Thyroid gland (tissue), 4 donors: ENCODE measurements at regions not wholly inside any gene's neighbourhood (a gene's known extent, or its start where the extent isn't known, plus 50 kb on each side); places are given as distances from the start of the nearest gene placed in this dataset.

Experiments used
- DNase-seq, 2 donors: peaks; one replicate each; pipeline ENCODE4 v3.0.0-alpha.2; 2019
- H3K27ac ChIP-seq, 3 donors: fragments of 200-600 bp; sonication (generic); 1 replicate in 2 of 3; 2 replicates in 1 of 3; pipeline ENCODE4 v1.5.1; 2016 to 2019; ENCODE audit warnings: mild to moderate bottlenecking in 1 of 3, moderate library complexity in 1 of 3
- H3K27me3 ChIP-seq: fragments of 200-600 bp; sonication (generic); one replicate; pipeline ENCODE4 v1.5.1; 2019
- H3K36me3 ChIP-seq, 2 donors: fragments of 200-600 bp; sonication (generic); one replicate each; pipeline ENCODE4 v1.5.1; 2016 to 2019
- H3K4me1 ChIP-seq, 2 donors: fragments of 200-600 bp; sonication (generic); one replicate each; pipeline ENCODE4 v1.5.1; 2017 to 2019
- H3K4me3 ChIP-seq, 3 donors: fragments of 200-600 bp; sonication (generic); replicated peaks in 1 of 3; 1 replicate in 2 of 3; 2 replicates in 1 of 3; pipeline ENCODE4 v1.5.1; 2016; ENCODE audit warnings: mild to moderate bottlenecking in 1 of 3
- H3K9me3 ChIP-seq: fragments of 200-600 bp; sonication (generic); one replicate; pipeline ENCODE4 v1.5.1; 2017
- POLR2A ChIP-seq, 2 donors: fragments of 450-650 bp; IDR thresholded peaks; one replicate each; pipeline ENCODE4 v1.6.1; 2017; ENCODE audit warnings: antibody characterized with exemption in 2 of 2, mild to moderate bottlenecking in 2 of 2, moderate library complexity in 1 of 2
- WGBS, 2 donors: methylation state at CpG; one replicate each; pipeline ENCODE4 v1.1.5; 2017; 5-methylcytosine and 5-hydroxymethylcytosine counted together
- intact Hi-C: fragments of 100-400 bp; cut with DNase I; formaldehyde crosslinking; loops from one replicate; pipeline ENCODE4 v1.15.1; 2023
- TF ChIP-seq, protein P1 (sequence below), 6 experiments: fragments of 200-600 bp in 3 of 6; fragments of 450-650 bp in 3 of 6; sonication (generic) in 3 of 6; IDR thresholded peaks; one replicate each; pipeline ENCODE4 v1.5.1; 2016 to 2019; ENCODE audit warnings: antibody characterized with exemption in 6 of 6, mild to moderate bottlenecking in 2 of 6, inconsistent platforms in 1 of 6, moderate library complexity in 1 of 6

DNA sequence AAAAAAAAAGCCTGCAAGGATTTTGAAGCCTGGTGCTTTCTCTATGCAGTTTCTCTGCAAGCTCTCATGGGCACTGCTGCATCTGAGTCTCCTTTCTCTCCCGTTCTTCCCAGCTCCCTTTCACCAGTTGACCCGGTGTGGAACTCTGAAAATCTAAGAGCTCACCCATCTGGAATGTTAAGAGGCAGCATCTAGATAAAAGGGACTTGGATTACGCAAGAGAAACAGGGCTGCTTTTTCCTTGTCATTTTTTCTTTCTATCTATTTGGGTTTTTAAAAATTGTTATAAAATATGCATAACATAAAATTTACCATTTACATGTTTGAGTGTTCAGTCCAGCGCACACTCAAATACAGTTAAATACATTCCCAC, 95.2 kb upstream of the RPS6KA3 start:
- Histone ChIP-seq H3K27me3 (no peaks in the 10 kb centered on the region), H3K27ac (no peak overlapping the region), H3K36me3 (no peaks in the 10 kb centered on the region), H3K9me3 (no peaks in the 10 kb centered on the region), H3K4me3 (no peak overlapping the region), H3K4me1 (no peaks in the 10 kb centered on the region)
- 38 to 52% methylated on average over 4 of the region's 4 CpGs for WGBS, 2 donors
- intact Hi-C loops, result no loop called here
- no peak for TF ChIP-seq POLR2A (IDR thresholded peaks at IDR 0.05)
- TF ChIP-seq, protein P1, sequence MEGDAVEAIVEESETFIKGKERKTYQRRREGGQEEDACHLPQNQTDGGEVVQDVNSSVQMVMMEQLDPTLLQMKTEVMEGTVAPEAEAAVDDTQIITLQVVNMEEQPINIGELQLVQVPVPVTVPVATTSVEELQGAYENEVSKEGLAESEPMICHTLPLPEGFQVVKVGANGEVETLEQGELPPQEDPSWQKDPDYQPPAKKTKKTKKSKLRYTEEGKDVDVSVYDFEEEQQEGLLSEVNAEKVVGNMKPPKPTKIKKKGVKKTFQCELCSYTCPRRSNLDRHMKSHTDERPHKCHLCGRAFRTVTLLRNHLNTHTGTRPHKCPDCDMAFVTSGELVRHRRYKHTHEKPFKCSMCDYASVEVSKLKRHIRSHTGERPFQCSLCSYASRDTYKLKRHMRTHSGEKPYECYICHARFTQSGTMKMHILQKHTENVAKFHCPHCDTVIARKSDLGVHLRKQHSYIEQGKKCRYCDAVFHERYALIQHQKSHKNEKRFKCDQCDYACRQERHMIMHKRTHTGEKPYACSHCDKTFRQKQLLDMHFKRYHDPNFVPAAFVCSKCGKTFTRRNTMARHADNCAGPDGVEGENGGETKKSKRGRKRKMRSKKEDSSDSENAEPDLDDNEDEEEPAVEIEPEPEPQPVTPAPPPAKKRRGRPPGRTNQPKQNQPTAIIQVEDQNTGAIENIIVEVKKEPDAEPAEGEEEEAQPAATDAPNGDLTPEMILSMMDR (IDR thresholded peaks at IDR 0.05), result no peak
- DNase-seq, result peak; percentile 24 to 37

DNA sequence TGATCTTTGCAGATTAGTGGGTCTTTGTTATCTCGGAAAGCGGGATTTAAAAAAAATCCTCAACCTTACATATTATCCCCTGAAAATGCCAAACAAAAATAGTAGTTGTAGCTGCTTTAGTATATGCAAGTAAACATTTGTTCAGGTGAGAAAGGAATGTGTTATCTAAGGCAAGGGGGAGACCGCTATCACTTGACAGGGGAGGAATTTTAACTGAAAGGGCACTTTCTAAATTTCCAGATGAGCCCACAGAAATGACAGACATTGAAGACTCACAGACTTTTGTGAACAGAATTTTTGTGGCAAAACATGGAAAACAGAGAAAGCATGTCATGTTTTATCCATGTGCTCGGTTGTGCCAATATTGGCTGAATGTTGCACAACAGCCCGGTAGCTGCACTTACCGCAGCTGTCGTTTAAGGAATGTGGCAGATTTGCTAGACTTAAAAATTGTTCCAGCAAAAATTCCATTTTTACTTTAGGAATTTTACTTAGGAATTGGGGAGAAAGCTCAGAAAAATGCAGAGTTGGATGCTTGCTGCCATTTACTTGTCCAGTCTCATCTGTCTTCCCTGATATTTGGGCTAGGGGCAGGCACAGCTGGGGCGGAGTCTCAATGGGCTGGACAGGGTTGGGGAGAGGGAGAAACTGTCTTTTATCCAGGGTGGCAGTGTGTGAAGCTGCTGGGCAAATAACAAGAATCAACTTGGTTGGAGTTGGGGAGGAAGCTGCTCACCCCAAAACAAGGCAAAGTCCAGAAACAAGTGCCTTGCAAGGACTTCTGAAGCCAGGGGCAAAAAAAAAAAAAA, 94.6 kb upstream of the RPS6KA3 start:
- Histone ChIP-seq H3K27ac (no peak overlapping the region), H3K36me3 (no peaks in the 10 kb centered on the region), H3K4me1 (no peaks in the 10 kb centered on the region), H3K9me3 (no peaks in the 10 kb centered on the region), H3K4me3 (no peak overlapping the region), H3K27me3 (no peaks in the 10 kb centered on the region)
- intact Hi-C loops, result no loop called here
- TF ChIP-seq, protein P1 (IDR thresholded peaks at IDR 0.05), result no peak
- TF ChIP-seq POLR2A (IDR thresholded peaks at IDR 0.05), result no peak
- 64 to 70% methylated on average over 8 of the region's 8 CpGs for WGBS, 2 donors
- DNase-seq, result peak in 1 of 2 donors; percentile 12

DNA sequence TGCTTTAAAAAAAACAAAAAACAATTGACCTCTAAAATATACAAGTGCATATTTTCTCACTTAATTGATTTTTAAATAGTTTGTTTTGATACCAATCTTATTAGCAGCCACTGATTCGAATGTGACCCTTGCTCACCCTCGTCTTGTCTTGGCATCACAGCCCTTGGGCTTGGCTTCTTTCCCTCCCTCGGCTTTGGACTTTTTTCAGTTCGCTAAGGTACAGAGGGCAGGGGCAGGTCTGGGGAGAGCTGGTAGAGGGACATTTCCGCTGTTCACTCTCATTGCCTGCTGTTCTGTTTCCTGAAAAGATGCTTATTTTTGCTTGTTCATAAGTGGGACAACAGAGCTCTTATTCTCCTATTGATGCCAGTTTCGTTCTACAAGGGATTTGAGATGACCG, 88.5 kb upstream of the RPS6KA3 start:
- Histone ChIP-seq H3K27ac (no peak overlapping the region), H3K36me3 (no peaks in the 10 kb centered on the region), H3K9me3 (no peaks in the 10 kb centered on the region), H3K4me3 (no peak overlapping the region), H3K27me3 (no peaks in the 10 kb centered on the region), H3K4me1 (peaks cover 0 to 4% of the 10 kb centered on the region in 2 donors)
- intact Hi-C loops, result no loop called here
- 45 to 53% methylated on average over 7 of the region's 7 CpGs for WGBS, 2 donors
- TF ChIP-seq, protein P1 (IDR thresholded peaks at IDR 0.05), result no peak
- TF ChIP-seq POLR2A (IDR thresholded peaks at IDR 0.05), result no peak
- peak; percentile 39 to 40 for DNase-seq

DNA sequence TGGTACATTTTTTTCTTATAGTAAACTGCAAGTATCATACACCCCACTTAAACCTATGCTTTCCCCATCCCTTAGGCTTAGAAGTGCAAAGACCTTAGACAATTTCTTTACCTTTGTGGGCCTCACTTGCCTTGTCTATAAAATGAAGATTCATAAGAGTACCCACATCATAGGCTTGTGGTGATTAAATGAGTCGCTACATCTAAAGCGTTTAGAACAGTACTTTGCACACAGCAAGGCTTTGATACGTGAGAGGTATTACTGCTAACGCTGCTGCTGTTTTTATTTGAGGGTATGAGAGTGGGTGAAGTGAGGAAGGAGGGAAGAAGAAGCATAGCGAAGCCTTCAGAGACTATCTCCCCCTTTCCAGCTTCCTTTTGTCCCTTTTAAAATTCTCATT, 87.8 kb upstream of the RPS6KA3 start:
- intact Hi-C loops, result no loop called here
- Histone ChIP-seq H3K4me3 (no peak overlapping the region), H3K4me1 (peaks cover 0 to 4% of the 10 kb centered on the region in 2 donors), H3K27ac (no peak overlapping the region), H3K36me3 (no peaks in the 10 kb centered on the region), H3K27me3 (no peaks in the 10 kb centered on the region), H3K9me3 (no peaks in the 10 kb centered on the region)
- DNase-seq, result no peak
- TF ChIP-seq, protein P1 (IDR thresholded peaks at IDR 0.05), result no peak
- TF ChIP-seq POLR2A (IDR thresholded peaks at IDR 0.05), result no peak
- 82 to 96% methylated on average over 5 of the region's 5 CpGs for WGBS, 2 donors

DNA sequence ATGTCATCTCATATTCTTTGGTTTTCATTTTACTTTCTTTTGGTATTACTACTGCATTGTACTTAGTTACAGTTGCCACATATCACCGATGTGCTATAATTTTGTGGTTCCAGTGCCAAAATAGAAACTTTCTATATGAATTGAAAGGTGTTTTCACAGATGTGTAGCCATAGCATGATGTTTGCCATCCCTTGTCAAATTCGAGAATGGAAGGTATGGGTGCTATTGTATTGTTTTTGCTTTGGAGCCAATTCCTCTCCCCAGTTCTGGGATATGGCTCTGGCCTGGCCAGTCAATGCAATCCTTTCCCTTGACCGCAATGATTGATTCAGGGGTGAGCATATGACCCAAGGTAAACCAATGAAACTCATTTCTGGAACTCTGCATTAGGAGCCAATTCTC, 86.2 kb upstream of the RPS6KA3 start:
- H3K27me3 ChIP-seq, result no peaks in the 10 kb centered on the region
- 82 to 88% methylated on average over 3 of the region's 3 CpGs for WGBS, 2 donors
- DNase-seq, result no peak
- no peak for TF ChIP-seq POLR2A (IDR thresholded peaks at IDR 0.05)
- H3K4me1 ChIP-seq, result peaks cover 0 to 4% of the 10 kb centered on the region in 2 donors
- H3K9me3 ChIP-seq, result no peaks in the 10 kb centered on the region
- intact Hi-C loops, result no loop called here
- H3K4me3 ChIP-seq, result no peak overlapping the region
- H3K27ac ChIP-seq, result no peak overlapping the region
- no peaks in the 10 kb centered on the region for H3K36me3 ChIP-seq
